CD14-positive monocyte (primary cell): ENCODE measurements at regions not wholly inside any gene's neighbourhood (a gene's known extent, or its start where the extent isn't known, plus 50 kb on each side); places are given as distances from the start of the nearest gene placed in this dataset.
"Not testable (repeated sequence)": the region's sequence is repeated elsewhere in the genome, so short reads cannot be mapped to it uniquely, and the experiment has no call there.

Experiments
- DNase-seq, 3 donors: peaks; one replicate each; pipeline ENCODE4 v3.0.0-alpha.2; 2011 to 2022
- H2AFZ ChIP-seq: 2 replicates; pipeline ENCODE4 v1.6.0; 2012; ENCODE audit warnings: mild to moderate bottlenecking, low read depth, low read length, inconsistent platforms; ENCODE audit not compliant: insufficient read depth, poor library complexity, severe bottlenecking
- H3K27ac ChIP-seq, 2 donors: 1 replicate in 1 of 2; 2 replicates in 1 of 2; pipeline ENCODE4 v1.5.1; 2012 to 2013; ENCODE audit warnings: low read length in 2 of 2, control low read depth in 1 of 2, inconsistent platforms in 1 of 2, low read depth in 1 of 2, mild to moderate bottlenecking in 1 of 2
- H3K27me3 ChIP-seq, 2 donors: one replicate each; pipeline versions ENCODE4 v1.6.0 to v1.6.1; 2011 to 2013; ENCODE audit warnings: low read length in 2 of 2; ENCODE audit not compliant: control insufficient read depth in 2 of 2, insufficient read depth in 2 of 2
- H3K36me3 ChIP-seq, 2 donors: replicated peaks in 1 of 2; 1 replicate in 1 of 2; 2 replicates in 1 of 2; pipeline versions ENCODE4 v1.5.1 to v1.6.1; 2012 to 2013; ENCODE audit warnings: low read length in 2 of 2, control low read depth in 1 of 2, inconsistent platforms in 1 of 2, mild to moderate bottlenecking in 1 of 2; ENCODE audit not compliant: insufficient read depth in 2 of 2, control insufficient read depth in 1 of 2
- H3K4me1 ChIP-seq, 2 donors: 1 replicate in 1 of 2; 2 replicates in 1 of 2; pipeline versions ENCODE4 v1.5.1 to v1.6.1; 2012 to 2013; ENCODE audit warnings: low read length in 2 of 2, control low read depth in 1 of 2, inconsistent platforms in 1 of 2, mild to moderate bottlenecking in 1 of 2, moderate library complexity in 1 of 2; ENCODE audit not compliant: insufficient read depth in 2 of 2, control insufficient read depth in 1 of 2
- H3K4me2 ChIP-seq: replicated peaks from 2 replicates; pipeline ENCODE3; 2012; ENCODE audit warnings: low read length, moderate library complexity, mild to moderate bottlenecking; ENCODE audit not compliant: poor library complexity, severe bottlenecking; ENCODE audit errors: extremely low read depth
- H3K4me3 ChIP-seq, 3 experiments: fragments of 200-600 bp in 1 of 3; sonication (generic) in 1 of 3; replicated peaks in 1 of 3; 1 replicate in 2 of 3; 2 replicates in 1 of 3; pipeline ENCODE4 v1.5.1; 2011 to 2013; ENCODE audit warnings: low read length in 3 of 3, mild to moderate bottlenecking in 3 of 3, control low read depth in 2 of 3, low read depth in 2 of 3, inconsistent platforms in 1 of 3, moderate library complexity in 1 of 3
- H3K79me2 ChIP-seq: 2 replicates; pipeline ENCODE4 v1.6.0; 2012; ENCODE audit warnings: mild to moderate bottlenecking, control low read depth, inconsistent platforms, low read length, moderate library complexity; ENCODE audit not compliant: insufficient read depth
- H3K9ac ChIP-seq: 2 replicates; pipeline ENCODE4 v1.6.0; 2017; ENCODE audit warnings: low read length, mild to moderate bottlenecking; ENCODE audit not compliant: insufficient read depth, poor library complexity, severe bottlenecking
- H3K9me3 ChIP-seq, 2 donors: replicated peaks in 1 of 2; 1 replicate in 1 of 2; 2 replicates in 1 of 2; pipeline versions ENCODE4 v1.5.1 to v1.6.1; 2012 to 2013; ENCODE audit warnings: low read length in 2 of 2, control low read depth in 1 of 2; ENCODE audit not compliant: control insufficient read depth in 1 of 2, insufficient read depth in 1 of 2
- H4K20me1 ChIP-seq: 2 replicates; pipeline ENCODE4 v1.6.0; 2012; ENCODE audit warnings: mild to moderate bottlenecking, low read length, control low read depth, moderate library complexity; ENCODE audit not compliant: insufficient read depth
- H3K27ac Mint-ChIP-seq, 7 donors: one replicate each; pipeline ENCODE4 v1.8.0; 2020; ENCODE audit warnings: mild to moderate bottlenecking in 7 of 7, mixed read lengths in 7 of 7, moderate library complexity in 6 of 7, inconsistent platforms in 2 of 7
- H3K27me3 Mint-ChIP-seq, 3 donors: one replicate each; pipeline ENCODE4 v1.8.0; 2021 to 2022; ENCODE audit warnings: low read depth in 3 of 3, mild to moderate bottlenecking in 3 of 3, mixed read lengths in 3 of 3, moderate library complexity in 3 of 3, inconsistent platforms in 1 of 3
- H3K36me3 Mint-ChIP-seq, 2 donors: one replicate each; pipeline ENCODE4 v1.8.0; 2020; ENCODE audit warnings: mixed read lengths in 2 of 2, inconsistent platforms in 1 of 2, mild to moderate bottlenecking in 1 of 2
- H3K4me1 Mint-ChIP-seq: one replicate; pipeline ENCODE4 v1.8.0; 2020; ENCODE audit warnings: mild to moderate bottlenecking, mixed read lengths
- H3K4me3 Mint-ChIP-seq, 2 donors: one replicate each; pipeline ENCODE4 v1.8.0; 2020; ENCODE audit warnings: mild to moderate bottlenecking in 2 of 2, mixed read lengths in 2 of 2, moderate library complexity in 1 of 2
- H3K9me3 Mint-ChIP-seq, 7 donors: one replicate each; pipeline ENCODE4 v1.8.0; 2020 to 2022; ENCODE audit warnings: mixed read lengths in 7 of 7, mild to moderate bottlenecking in 6 of 7, moderate library complexity in 6 of 7, inconsistent platforms in 2 of 7
- WGBS: methylation state at CpG from one replicate; pipeline ENCODE4 v1.1.5; 2013; ENCODE audit warnings: missing lambda C conversion rate; ENCODE audit not compliant: insufficient coverage; 5-methylcytosine and 5-hydroxymethylcytosine counted together
- intact Hi-C, 2 donors: fragments of 100-400 bp; cut with micrococcal nuclease; formaldehyde crosslinking; loops; one replicate each; pipeline versions ENCODE4 v1.15.0 to v1.15.1; 2023
- TF ChIP-seq, protein P1 (sequence below): fragments of 200-600 bp; IDR thresholded peaks from one replicate; pipeline ENCODE4 v1.8.0; 2022; ENCODE audit warnings: antibody characterized with exemption, mild to moderate bottlenecking

DNA sequence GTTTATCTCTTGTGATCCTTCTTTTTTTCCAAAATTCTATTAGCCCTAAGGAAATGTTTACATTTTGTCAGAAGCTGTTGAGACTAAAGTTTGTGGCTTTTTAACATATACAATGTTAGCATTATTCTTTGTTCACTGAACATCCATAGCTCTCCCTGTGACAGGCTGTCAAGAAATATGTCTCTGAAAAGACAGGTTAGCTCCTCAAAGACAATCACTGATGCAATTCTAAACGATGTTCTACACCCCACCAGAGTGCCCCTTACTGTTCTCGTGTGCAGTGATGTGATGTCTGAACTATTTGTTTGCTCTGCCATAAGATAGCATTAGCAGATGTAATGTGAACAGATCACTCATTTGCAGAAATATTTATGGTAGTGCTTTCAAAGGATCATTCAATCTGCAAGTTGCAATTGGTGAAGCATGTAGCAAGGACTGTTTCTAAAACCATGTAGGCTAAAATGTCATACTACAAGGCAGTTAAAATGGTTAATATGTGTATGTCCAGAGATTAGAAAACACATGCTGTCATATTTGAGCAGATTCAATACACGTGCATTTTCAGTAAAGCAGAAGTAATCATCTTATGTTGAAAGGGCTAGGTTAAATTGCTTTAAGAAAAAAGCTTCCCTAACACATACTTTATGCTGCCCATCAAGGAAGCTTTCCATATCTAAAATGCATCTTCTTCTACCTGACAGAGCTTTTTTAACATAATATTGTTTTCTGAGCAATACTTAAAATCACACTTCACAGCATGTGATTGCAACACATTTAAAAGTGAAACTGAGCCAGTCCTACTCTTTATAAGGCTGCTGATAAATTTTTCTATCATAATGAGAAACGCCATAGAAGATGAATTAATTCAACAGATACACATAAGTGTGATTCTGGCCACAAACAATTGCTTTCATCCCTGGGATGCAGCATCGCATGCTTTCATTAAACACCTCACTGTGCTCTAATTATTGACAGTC lies 285.7 kb upstream of the UBE2E3 start:
- intact Hi-C loops: no loop called here
- no peaks in the 10 kb centered on the region for H3K27me3 ChIP-seq
- H3K79me2 ChIP-seq: no peaks in the 10 kb centered on the region
- Mint-ChIP-seq H3K27ac (no peak overlapping the region), H3K36me3 (no peaks in the 10 kb centered on the region), H3K9me3 (peaks cover 0 to 7% (median 3%) of the 10 kb centered on the region in 7 donors), H3K27me3 (no peaks in the 10 kb centered on the region), H3K4me1 (no peaks in the 10 kb centered on the region), H3K4me3 (no peak overlapping the region)
- no peak overlapping the region for H3K9ac ChIP-seq
- H4K20me1 ChIP-seq: no peaks in the 10 kb centered on the region
- no peak overlapping the region for H3K4me2 ChIP-seq
- TF ChIP-seq, protein P1, sequence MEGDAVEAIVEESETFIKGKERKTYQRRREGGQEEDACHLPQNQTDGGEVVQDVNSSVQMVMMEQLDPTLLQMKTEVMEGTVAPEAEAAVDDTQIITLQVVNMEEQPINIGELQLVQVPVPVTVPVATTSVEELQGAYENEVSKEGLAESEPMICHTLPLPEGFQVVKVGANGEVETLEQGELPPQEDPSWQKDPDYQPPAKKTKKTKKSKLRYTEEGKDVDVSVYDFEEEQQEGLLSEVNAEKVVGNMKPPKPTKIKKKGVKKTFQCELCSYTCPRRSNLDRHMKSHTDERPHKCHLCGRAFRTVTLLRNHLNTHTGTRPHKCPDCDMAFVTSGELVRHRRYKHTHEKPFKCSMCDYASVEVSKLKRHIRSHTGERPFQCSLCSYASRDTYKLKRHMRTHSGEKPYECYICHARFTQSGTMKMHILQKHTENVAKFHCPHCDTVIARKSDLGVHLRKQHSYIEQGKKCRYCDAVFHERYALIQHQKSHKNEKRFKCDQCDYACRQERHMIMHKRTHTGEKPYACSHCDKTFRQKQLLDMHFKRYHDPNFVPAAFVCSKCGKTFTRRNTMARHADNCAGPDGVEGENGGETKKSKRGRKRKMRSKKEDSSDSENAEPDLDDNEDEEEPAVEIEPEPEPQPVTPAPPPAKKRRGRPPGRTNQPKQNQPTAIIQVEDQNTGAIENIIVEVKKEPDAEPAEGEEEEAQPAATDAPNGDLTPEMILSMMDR: no peak
- no peaks in the 10 kb centered on the region for H3K36me3 ChIP-seq
- H3K27ac ChIP-seq: no peak overlapping the region
- peaks cover 0 to 4% of the 10 kb centered on the region in 2 donors for H3K9me3 ChIP-seq
- no peak for DNase-seq
- H2AFZ ChIP-seq: no peak overlapping the region
- no peak overlapping the region for H3K4me3 ChIP-seq
- WGBS: 80% methylated on average over 2 of the region's 5 CpGs
- H3K4me1 ChIP-seq: no peaks in the 10 kb centered on the region

DNA sequence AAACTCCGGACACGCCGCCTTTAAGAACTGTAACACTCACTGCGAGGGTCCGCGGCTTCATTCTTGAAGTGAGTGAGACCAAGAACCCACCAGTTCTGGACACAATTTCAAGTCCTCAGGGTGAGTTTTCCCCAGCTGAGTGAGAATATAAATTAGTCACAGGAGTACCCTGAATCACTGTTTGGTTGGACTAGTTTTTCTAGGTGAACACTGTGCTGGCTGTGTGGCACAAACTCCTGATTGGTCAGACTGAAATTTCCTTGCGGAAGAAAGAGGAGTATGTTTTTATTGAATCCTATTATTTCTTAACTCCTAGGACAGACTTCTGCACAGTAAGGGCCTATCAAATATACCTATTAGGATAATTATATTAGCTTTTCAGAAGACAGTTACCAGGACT lies 288.1 kb upstream of the UBE2E3 start:
- Histone ChIP-seq H3K9ac (no peak overlapping the region), H3K4me2 (no peak overlapping the region), H2AFZ (no peak overlapping the region), H3K9me3 (peaks cover 0 to 4% of the 10 kb centered on the region in 2 donors), H3K27me3 (no peaks in the 10 kb centered on the region), H3K79me2 (no peaks in the 10 kb centered on the region), H3K27ac (no peak overlapping the region), H3K4me1 (no peaks in the 10 kb centered on the region), H4K20me1 (no peaks in the 10 kb centered on the region), H3K36me3 (no peaks in the 10 kb centered on the region), H3K4me3 (no peak overlapping the region)
- intact Hi-C loops: no loop called here
- H3K4me1 Mint-ChIP-seq: no peaks in the 10 kb centered on the region
- H3K36me3 Mint-ChIP-seq: no peaks in the 10 kb centered on the region
- TF ChIP-seq, protein P1: no peak
- peaks cover 0 to 7% (median 3%) of the 10 kb centered on the region in 7 donors for H3K9me3 Mint-ChIP-seq
- 100% methylated on average over 1 of the region's 7 CpGs for WGBS
- no peak for DNase-seq
- H3K27me3 Mint-ChIP-seq: peaks cover 0 to 2% (median 0%) of the 10 kb centered on the region in 3 donors
- no peak overlapping the region for H3K27ac Mint-ChIP-seq
- H3K4me3 Mint-ChIP-seq: no peak overlapping the region

DNA sequence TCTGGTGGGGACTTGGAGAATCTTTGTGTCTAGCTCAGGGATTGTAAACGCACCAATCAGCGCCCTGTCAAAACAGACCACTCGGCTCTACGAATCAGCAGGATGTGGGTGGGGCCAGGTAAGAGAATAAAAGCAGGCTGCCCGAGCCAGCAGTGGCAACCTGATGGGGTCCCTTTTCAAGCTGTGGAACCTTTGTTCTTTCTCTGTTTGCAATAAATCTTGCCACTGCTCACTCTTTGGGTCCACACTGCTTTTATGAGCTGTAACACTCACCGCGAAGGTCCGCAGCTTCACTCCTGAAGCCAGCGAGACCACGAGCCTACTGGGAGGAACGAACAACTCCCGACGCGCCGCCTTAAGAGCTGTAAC lies 288.6 kb upstream of the UBE2E3 start:
- H3K27me3 ChIP-seq, H3K4me3 ChIP-seq, H3K79me2 ChIP-seq, H3K9ac ChIP-seq, H3K27ac Mint-ChIP-seq, H3K27ac ChIP-seq, H3K4me1 Mint-ChIP-seq, H3K36me3 ChIP-seq, intact Hi-C loops, H3K4me1 ChIP-seq, DNase-seq, H3K9me3 ChIP-seq, H3K4me3 Mint-ChIP-seq, H3K36me3 Mint-ChIP-seq, H3K27me3 Mint-ChIP-seq, H3K9me3 Mint-ChIP-seq, H3K4me2 ChIP-seq, H2AFZ ChIP-seq, H4K20me1 ChIP-seq: not testable (repeated sequence)
- 98% methylated on average over 8 of the region's 15 CpGs for WGBS
